Colonic mucosa (tissue), 4 donors: ENCODE measurements at regions not wholly inside any gene's neighbourhood (a gene's known extent, or its start where the extent isn't known, plus 50 kb on each side); places are given as distances from the start of the nearest gene placed in this dataset.

Experiments
- DNase-seq: peaks from one replicate; pipeline ENCODE4 v3.0.0-alpha.2; 2020
- H3K27ac ChIP-seq: fragments of 200-600 bp; one replicate; pipeline ENCODE4 v1.8.0; 2021
- H3K27me3 ChIP-seq: fragments of 200-600 bp; one replicate; pipeline ENCODE4 v1.8.0; 2021
- H3K36me3 ChIP-seq: fragments of 200-600 bp; one replicate; pipeline ENCODE4 v1.8.0; 2021
- H3K4me1 ChIP-seq: fragments of 200-600 bp; one replicate; pipeline ENCODE4 v1.8.0; 2021; ENCODE audit warnings: mild to moderate bottlenecking
- H3K4me3 ChIP-seq: fragments of 200-600 bp; one replicate; pipeline ENCODE4 v1.8.0; 2021
- H3K9ac ChIP-seq, 2 donors: one replicate each; pipeline ENCODE4 v1.7.0; 2013; ENCODE audit warnings: control low read depth in 2 of 2, low read depth in 2 of 2, low read length in 2 of 2
- H3K9me3 ChIP-seq: fragments of 200-600 bp; one replicate; pipeline ENCODE4 v1.8.0; 2021
- intact Hi-C: fragments of 100-400 bp; cut with DNase I; formaldehyde crosslinking; loops from one replicate; pipeline ENCODE4 v1.14.1; 2022
- TF ChIP-seq, protein P1 (sequence below): fragments of 200-600 bp; IDR thresholded peaks from one replicate; pipeline ENCODE4 v1.8.0; 2022; ENCODE audit warnings: antibody characterized with exemption, mild to moderate bottlenecking
- donor health status: healthy.
- donor health status: DM: no; HTN: no; CAD: no.
- donor health status: DM: no; HTN: no; CAD: no.

DNA sequence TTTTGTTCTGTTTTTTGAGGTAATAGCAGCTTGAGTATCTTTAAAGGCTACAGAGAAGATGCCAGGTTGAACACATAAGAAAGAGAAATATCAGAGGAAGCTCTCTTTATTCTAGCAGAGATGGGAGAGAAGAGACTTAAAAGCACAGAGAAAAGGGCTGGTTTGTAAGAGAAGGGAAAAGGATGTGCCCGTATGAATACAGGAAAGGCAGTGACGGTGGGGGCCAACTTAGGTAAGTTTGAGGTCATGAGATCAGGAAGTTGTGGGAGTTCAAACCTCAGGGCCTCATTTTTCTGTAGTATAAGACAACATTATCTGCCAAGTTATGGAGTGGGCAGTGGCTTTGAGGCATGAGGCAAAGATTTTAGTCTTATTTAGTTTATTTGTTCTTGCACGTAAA, 121.3 kb upstream of the S100G start:
- H3K36me3 ChIP-seq, result no peaks in the 10 kb centered on the region
- no peaks in the 10 kb centered on the region for H3K27me3 ChIP-seq
- intact Hi-C loops, result no loop called here
- no peaks in the 10 kb centered on the region for H3K4me1 ChIP-seq
- H3K4me3 ChIP-seq, result no peak overlapping the region
- H3K9me3 ChIP-seq, result no peaks in the 10 kb centered on the region
- H3K27ac ChIP-seq, result no peak overlapping the region
- TF ChIP-seq, protein P1, sequence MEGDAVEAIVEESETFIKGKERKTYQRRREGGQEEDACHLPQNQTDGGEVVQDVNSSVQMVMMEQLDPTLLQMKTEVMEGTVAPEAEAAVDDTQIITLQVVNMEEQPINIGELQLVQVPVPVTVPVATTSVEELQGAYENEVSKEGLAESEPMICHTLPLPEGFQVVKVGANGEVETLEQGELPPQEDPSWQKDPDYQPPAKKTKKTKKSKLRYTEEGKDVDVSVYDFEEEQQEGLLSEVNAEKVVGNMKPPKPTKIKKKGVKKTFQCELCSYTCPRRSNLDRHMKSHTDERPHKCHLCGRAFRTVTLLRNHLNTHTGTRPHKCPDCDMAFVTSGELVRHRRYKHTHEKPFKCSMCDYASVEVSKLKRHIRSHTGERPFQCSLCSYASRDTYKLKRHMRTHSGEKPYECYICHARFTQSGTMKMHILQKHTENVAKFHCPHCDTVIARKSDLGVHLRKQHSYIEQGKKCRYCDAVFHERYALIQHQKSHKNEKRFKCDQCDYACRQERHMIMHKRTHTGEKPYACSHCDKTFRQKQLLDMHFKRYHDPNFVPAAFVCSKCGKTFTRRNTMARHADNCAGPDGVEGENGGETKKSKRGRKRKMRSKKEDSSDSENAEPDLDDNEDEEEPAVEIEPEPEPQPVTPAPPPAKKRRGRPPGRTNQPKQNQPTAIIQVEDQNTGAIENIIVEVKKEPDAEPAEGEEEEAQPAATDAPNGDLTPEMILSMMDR, result no peak
- DNase-seq, result no peak
- no peak overlapping the region for H3K9ac ChIP-seq
